Epithelial cell of proximal tubule (primary cell): ENCODE measurements at regions not wholly inside any gene's neighbourhood (a gene's known extent, or its start where the extent isn't known, plus 50 kb on each side); places are given as distances from the start of the nearest gene placed in this dataset.

Experiments used
- DNase-seq: peaks from one replicate; pipeline ENCODE4 v3.0.0-alpha.2; 2011; ENCODE audit warnings: low read depth
- H3K4me3 ChIP-seq: 2 replicates; pipeline ENCODE4 v1.5.1; 2011; ENCODE audit warnings: low read depth, mild to moderate bottlenecking, low read length
- TF ChIP-seq, protein P1 (sequence below): conservative IDR thresholded peaks from 2 replicates; pipeline ENCODE4 v1.5.1; 2012; ENCODE audit warnings: low read depth, mild to moderate bottlenecking, low read length

DNA sequence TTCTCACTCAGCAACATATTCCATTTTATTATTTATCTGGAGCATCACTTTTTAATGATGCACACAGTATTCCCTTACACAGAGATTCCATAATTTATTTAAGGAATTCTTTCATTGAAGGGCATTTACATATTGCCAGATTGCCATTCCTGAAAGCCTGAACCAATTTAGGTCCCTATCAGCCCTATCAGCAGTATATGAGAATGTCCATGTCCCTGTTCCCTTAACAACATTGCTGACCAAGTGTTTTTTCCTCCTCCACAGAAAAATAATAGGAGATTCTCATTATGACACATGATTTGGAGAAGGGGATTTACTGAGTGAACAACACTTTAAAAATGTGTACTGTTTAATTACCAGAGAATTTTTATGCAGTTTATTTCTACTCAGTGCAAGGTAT, 90.1 kb upstream of the PHOX2B start:
- DNase-seq, result no peak
- no peak overlapping the region for H3K4me3 ChIP-seq
- TF ChIP-seq, protein P1, sequence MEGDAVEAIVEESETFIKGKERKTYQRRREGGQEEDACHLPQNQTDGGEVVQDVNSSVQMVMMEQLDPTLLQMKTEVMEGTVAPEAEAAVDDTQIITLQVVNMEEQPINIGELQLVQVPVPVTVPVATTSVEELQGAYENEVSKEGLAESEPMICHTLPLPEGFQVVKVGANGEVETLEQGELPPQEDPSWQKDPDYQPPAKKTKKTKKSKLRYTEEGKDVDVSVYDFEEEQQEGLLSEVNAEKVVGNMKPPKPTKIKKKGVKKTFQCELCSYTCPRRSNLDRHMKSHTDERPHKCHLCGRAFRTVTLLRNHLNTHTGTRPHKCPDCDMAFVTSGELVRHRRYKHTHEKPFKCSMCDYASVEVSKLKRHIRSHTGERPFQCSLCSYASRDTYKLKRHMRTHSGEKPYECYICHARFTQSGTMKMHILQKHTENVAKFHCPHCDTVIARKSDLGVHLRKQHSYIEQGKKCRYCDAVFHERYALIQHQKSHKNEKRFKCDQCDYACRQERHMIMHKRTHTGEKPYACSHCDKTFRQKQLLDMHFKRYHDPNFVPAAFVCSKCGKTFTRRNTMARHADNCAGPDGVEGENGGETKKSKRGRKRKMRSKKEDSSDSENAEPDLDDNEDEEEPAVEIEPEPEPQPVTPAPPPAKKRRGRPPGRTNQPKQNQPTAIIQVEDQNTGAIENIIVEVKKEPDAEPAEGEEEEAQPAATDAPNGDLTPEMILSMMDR, result no peak

DNA sequence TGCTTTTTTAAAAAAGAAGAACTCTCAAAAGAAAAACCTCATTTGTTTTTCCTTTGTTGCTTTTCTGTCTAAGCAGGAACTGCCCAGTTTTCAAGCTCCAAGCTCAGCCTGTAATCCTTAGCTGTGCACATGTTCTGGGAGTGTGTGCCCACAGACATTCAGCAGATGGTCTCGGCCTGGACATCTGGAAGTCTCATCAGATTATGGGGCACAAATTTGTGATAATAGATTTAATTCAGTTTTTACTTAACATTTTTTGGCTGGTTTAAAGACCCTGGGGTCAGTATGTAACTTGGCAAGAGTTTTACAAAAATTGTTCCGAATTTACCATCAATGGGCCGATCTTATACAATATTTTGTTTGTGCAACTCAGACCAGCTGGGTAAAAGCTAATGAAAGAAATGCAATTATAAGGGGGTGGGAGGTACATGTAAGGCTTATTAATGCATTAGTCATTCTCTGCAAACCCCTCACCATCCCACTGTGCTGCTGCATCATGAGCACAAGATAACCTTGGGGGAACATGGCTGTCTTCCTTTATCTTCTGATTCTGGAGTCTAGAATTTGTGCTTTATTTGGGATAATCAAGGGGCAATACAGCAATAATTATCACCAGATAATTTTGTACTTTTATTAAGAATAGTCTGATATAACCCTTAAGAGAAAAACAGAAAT, 86.9 kb upstream of the PHOX2B start:
- TF ChIP-seq, protein P1, result no peak
- no peak for DNase-seq
- no peak overlapping the region for H3K4me3 ChIP-seq

DNA sequence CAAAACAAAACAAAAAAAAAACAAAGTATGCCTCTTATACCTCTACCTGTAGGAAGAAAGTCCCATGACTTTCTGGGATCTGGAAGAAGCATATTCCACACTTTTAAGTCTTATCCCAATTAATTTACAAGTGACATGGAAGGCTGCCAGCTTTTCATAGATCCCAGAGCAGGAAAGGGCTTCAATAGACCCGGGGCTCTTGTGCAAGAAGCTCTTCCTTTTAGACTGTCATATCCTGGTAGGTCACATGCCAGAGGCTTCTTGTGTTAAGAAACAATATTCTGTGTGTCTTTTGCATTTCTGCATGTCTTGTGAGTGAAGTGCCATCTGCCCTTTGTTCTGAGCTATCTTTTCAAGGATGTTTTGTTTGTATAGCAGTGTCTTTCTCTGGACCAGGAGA, 84.4 kb upstream of the PHOX2B start:
- no peak for DNase-seq
- no peak overlapping the region for H3K4me3 ChIP-seq
- TF ChIP-seq, protein P1, result no peak

DNA sequence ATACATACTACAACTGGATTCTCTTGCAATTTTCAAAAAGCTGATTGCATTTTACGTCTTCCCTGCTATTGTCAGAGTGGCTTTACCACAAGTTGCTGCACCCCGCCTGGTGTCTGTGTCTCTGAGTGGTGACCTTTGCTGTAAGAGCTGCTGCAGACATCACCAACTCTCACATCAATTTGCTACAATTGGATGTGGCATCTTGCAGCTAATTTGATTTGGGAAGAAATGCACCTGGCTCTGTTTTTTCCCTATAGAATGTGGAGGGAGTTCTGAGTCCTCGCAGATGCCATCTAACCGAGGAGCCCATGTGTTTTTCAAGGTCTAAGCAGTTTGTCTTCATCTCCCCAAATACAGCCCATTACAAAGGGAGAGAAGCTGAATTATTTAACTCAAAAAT, 73.8 kb upstream of the PHOX2B start:
- no peak for DNase-seq
- TF ChIP-seq, protein P1, result no peak
- no peak overlapping the region for H3K4me3 ChIP-seq

DNA sequence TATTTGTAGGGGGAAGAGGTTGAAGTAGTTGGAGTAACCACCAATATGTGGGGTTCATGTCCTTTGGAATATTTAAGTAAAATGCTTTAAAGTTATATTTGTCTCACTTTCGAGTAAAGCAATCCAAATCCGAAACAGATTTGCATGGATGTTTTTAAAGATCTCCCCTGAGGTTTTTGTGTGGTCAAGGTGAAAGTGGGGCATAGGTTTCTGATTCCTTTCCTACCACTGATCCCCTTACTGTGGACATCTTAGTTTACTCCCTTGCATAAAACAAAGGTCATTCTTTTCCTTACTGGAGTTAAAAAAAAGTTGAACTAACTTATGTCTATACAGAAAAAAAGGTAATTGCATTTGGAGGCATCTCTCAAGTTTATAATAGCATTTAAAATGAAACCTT, 71.9 kb upstream of the PHOX2B start:
- no peak overlapping the region for H3K4me3 ChIP-seq
- TF ChIP-seq, protein P1, result no peak

DNA sequence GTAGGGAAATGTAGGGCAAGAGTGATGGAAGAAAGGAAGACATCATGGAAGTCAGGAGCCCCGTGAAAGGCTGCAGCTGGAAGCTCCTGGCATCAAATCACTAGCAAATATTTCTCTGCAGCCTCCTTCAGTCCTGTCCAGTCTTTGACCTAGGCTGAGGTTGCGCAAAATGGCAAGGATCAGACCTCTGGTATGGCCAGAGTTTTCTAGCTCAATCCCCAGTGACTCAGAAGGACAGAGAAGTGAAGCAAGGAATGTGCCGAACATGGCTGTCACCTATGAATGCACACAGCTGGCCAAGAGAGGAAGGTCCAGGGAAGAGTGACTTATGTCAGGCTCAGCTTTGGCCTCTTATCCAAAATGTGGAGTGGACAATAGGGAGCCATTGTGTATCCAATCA, 71.1 kb upstream of the PHOX2B start:
- TF ChIP-seq, protein P1, result no peak
- no peak for DNase-seq
- no peak overlapping the region for H3K4me3 ChIP-seq

More for the DNA sequence above, 71.9 kb upstream of the PHOX2B start:
- DNase-seq, result no peak

DNA sequence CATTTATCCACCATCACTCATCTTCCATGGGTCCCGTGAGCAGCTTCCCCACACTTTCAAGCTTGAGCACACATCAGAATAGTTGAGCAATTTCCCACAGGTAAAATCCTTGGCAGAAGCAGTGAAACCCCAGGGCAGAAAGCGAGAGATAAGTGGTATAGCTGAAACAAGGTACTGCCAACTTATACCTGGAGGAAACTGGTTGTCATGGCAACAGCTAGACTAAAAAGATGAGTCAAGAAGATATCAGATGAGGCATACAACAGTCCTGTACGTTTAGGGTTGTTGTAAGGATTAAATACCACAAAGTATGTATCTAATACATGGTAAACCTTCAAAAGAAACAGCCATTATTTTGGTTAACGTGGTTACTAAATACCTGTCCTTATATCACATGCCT, 66.9 kb upstream of the PHOX2B start:
- TF ChIP-seq, protein P1, result no peak
- no peak for DNase-seq
- H3K4me3 ChIP-seq, result no peak overlapping the region
